22Rv1 (cell line): ENCODE measurements at regions not wholly inside any gene's neighbourhood (a gene's known extent, or its start where the extent isn't known, plus 50 kb on each side); places are given as distances from the start of the nearest gene placed in this dataset.

Experiments
- ZFX ChIP-seq: fragments of 450-650 bp; IDR thresholded peaks from 2 replicates; pipeline ENCODE4 v1.6.1; 2017; ENCODE audit warnings: antibody characterized with exemption, borderline replicate concordance
- TF ChIP-seq, protein P1 (sequence below): fragments of 450-650 bp; IDR thresholded peaks from 2 replicates; pipeline ENCODE4 v1.5.1; 2017; ENCODE audit warnings: mild to moderate bottlenecking

- TF ChIP-seq, protein P1, sequence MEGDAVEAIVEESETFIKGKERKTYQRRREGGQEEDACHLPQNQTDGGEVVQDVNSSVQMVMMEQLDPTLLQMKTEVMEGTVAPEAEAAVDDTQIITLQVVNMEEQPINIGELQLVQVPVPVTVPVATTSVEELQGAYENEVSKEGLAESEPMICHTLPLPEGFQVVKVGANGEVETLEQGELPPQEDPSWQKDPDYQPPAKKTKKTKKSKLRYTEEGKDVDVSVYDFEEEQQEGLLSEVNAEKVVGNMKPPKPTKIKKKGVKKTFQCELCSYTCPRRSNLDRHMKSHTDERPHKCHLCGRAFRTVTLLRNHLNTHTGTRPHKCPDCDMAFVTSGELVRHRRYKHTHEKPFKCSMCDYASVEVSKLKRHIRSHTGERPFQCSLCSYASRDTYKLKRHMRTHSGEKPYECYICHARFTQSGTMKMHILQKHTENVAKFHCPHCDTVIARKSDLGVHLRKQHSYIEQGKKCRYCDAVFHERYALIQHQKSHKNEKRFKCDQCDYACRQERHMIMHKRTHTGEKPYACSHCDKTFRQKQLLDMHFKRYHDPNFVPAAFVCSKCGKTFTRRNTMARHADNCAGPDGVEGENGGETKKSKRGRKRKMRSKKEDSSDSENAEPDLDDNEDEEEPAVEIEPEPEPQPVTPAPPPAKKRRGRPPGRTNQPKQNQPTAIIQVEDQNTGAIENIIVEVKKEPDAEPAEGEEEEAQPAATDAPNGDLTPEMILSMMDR: no peak
- no peak for TF ChIP-seq ZFX
These were observed 1425.7 kb upstream of the SLC10A2 start for GRCh38 chr13:104491916-104492315.
